HepG2 (cell line): ENCODE measurements at regions not wholly inside any gene's neighbourhood (a gene's known extent, or its start where the extent isn't known, plus 50 kb on each side); places are given as distances from the start of the nearest gene placed in this dataset.

ENCODE experiments used
- EZH2 ChIP-seq: conservative IDR thresholded peaks from 2 replicates; pipeline ENCODE4 v1.6.1; 2012; ENCODE audit warnings: mild to moderate bottlenecking, low read depth, low read length, moderate library complexity
- ZBTB33 ChIP-seq: sonication (generic); formaldehyde crosslinking; IDR thresholded peaks from 2 replicates; pipeline ENCODE4 v1.4.0; 2020; ENCODE audit warnings: missing genetic modification reagents
- ZNF331 ChIP-seq: sonication (generic); formaldehyde crosslinking; IDR thresholded peaks from 2 replicates; pipeline ENCODE4 v1.4.0; 2020; ENCODE audit warnings: missing genetic modification reagents

- TF ChIP-seq EZH2 (no peak), ZBTB33 (CRISPR knock-in tag) (no peak), ZNF331 (CRISPR knock-in tag) (no peak)
These were observed 460.0 kb upstream of the SGCD start for GRCh38 chr5:155866971-155867370.
